GM21390 (cell line): ENCODE measurements at regions not wholly inside any gene's neighbourhood (a gene's known extent, or its start where the extent isn't known, plus 50 kb on each side); places are given as distances from the start of the nearest gene placed in this dataset.
A peak's percentile ranks its signal among the peaks of the same experiment; 100 is the strongest.
"Not testable (repeated sequence)": the region's sequence is repeated elsewhere in the genome, so short reads cannot be mapped to it uniquely, and the experiment has no call there.

Source experiments
- ATAC-seq: cut with Tn5 transposase; IDR thresholded peaks from one replicate; pipeline ENCODE4 v1.9.1; 2021; ENCODE audit not compliant: unreplicated experiment

DNA sequence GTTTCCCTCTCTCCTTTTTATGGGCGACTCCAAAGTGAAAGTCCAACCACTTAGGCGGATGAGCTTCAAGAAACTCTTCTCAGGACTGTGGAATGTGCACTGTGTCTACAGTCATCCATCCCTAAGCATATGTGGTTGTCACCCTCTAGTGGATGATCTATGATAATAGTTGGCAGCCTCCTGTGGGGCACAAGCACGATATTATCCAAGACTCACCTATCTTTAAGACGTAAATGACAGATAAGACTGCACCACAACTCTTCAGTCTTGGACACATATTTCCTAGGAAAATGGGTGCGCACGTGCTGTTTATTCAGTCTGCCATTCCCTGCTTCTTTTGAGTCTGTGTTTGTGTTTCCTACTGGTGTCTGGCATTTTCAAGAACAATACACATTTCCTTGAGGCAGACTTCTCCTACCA is 145.5 kb upstream of the CTAGE1 start:
- ATAC-seq, result peak; percentile 64

DNA sequence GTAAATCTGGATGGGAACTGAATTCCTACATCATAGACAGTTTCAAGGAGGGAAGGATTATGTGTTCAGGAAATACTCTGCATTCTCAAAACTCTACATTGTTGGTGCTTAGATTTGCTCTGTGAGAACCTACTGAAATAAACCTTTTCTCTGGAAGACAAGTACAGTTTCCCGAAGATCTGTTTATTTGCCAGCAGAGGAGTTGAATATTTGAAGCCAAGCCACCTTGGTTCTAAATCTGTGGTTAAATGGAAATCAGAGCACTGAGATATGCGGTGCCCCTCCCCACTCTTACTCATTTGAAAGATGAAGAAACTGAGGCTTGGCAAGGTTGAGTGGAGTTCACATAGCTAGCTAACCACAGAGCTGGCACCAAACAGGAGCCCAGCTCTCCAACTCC is 146.3 kb upstream of the CTAGE1 start:
- ATAC-seq, result no peak

DNA sequence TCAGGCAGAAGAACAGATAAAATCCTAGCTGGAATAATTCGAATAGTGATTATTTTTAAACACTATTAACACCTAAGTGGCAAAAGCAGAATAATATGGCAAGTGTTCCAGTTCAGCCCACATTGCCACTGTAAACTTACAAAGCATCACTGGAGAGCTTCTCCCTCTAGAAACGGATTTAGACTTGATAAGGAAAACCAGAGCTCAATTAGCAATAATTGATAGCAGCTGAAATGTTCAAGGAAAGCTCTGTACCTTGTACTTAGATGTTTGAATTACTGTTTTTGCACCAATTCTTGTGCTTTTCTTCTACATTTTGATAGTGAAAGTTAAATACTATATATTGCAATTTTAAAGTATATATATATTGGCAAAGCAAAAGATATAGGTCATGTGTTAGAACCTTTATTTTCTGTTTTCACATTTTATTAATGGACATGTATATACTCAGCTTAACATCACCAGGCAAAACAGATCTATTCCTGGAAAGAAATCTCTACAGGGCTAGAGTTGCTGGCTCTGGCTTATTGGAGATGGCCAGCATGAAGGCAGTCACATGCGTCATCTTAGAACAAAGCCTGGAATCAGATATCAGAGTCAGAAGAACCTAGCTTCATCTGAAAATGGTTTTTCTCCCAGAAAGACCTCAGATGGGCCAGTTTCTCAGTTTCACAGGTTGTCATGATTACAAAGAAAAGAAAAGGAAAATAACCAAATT is 149.1 kb upstream of the CTAGE1 start:
- ATAC-seq, result no peak

DNA sequence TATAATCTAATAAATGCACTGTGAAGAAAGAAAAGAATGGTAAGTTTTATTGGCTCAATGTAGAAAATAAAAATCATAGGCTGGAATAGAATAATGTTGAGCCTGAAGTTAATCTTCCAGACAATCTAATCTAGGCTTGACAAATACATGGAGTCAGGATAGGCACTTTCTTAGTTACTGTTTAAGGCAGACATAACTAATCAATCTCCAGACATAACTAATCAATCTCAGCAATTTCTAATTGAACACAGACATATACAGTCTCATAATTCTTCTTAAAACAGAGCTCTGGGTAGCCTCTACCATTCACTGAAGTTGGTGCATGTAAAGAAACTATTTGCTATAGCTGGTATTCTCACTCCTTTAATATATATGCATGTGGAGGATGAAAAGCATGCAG is 150.1 kb upstream of the CTAGE1 start:
- no peak for ATAC-seq

DNA sequence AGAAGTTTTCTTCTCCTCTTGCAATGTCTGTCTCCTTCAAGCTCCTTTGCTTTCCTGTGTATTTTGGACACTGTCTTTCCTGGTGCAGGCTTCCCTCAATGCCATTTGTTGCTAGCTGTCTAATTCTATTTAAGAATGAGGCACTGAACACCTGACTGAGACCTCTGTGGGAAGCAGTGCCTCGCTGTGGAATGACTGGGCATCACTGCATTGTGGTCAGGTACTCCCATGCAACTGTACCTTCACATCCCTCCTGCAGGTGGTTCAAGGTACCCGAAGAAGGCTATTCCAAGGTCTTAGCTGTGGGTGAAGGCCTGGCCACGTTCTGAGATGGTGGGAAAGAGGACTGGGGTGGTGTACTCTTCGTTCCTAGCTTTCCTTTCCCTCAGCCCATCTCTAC is 152.8 kb upstream of the CTAGE1 start:
- ATAC-seq, result no peak

DNA sequence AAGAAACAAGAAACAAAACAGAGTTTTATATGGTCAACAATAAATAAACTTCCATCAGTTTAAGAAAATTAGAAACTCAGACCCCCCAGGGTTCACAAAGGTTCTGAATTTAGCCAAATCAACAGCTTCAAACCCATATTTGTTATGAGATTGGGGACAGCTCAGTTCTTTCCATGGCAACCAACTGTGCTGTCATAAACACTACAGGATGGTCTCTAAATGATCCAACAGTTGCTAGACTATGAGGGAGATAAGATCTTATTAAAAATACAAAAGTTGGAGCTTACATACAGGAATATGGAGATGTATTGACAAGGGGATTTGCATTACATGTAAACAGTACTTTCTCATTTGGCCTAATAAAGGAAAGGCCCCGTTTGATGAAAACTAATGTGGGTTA is 154.6 kb upstream of the CTAGE1 start:
- ATAC-seq, result no peak

DNA sequence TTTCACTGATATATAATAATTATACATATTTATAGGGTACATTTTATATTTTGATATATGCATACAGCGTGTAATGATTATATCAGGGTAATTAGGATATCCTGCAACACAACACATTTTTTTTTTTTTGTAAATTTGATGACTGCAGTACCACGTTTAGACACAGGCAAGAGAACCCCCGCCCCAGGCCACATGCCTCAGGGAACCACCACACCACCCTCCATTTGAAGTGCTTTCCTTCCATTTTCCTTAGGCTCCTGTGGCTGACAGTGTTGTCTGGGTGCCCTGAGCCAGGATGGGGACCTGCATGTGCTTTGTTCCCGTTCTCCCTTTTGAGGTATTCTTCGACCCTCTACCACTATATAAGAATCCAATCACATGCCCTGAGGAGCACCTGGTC is 161.6 kb upstream of the CTAGE1 start:
- ATAC-seq, result no peak

DNA sequence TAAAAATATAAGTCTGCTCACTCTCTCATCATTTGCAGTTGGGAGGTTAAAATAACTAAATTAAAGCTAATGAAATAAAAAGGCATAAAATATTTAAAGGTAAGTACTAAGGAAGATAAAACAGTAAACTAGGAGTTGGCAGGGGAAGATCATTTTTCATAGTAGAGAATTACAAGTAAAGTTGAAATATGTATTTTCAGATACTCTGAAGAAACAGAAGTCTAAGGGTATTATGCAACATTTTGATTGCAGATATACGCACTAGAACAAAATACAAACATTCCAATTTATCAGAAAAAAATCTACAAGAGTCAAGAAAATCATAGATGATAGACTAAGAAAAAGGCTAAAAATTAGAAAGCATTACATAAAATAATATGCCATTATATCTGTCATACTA is 167.6 kb upstream of the CTAGE1 start:
- no peak for ATAC-seq

DNA sequence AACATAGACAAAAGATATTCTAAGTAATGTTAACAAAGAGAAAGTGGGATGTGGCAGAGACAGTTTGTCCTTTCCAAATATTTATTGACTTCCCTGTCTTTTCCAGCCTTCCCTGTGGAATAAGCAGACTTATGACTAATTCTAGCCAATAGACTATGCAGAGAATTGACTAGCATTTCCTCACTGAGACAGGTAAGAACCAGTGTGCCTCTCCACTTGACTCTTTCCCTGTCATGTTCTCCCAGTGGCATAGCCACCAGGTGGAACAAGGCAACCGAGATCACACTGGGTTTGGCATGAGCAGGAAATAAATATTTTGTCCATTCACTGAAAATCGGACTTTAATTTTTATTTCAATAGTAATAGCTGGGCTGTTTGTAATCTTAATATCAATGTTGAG is 168.1 kb upstream of the CTAGE1 start:
- no peak for ATAC-seq

DNA sequence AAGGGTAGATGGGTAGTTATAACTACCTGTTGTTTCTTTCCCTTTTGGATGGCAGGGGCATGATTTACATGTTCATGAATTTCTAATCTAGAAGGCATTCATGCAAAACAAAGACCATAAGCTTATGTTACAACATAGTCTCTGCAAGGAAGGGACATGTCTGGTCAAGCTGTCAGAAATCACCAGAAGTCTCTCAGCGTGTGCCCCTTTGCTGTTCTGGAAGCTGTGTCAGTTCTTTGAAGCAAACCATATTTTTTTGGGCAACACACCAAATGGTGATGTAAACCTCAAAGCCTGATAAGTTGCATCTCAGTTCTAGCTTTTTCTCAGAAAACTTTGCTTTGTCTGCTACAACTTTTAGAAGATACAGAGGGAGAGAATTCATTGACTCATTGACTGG is 173.5 kb upstream of the CTAGE1 start:
- ATAC-seq, result no peak

DNA sequence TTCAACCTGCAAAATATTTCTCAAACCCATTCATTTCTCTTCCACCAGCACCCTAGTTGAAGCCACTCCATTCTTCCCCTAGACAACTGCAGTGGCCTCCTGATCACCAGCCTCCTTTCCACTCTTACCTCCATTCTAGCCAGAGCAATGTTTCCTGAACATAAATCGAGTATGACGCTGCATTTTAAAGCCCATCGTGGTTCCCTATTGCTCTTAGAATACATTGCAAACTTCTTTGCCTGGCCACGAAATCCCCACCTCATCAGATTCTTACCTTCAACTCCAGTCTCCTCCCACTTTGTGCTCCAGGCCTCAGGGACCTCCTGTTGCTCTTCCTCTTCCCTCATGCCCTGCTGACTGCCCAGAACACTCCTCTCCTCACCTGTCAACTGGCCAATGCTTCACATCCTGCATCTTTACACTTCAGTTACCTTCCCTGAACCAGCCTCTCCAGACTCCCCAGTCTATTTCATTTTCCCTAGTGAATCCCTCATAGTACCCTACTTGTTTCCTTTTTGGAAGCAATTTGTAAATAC is 176.5 kb upstream of the CTAGE1 start:
- ATAC-seq, result no peak

DNA sequence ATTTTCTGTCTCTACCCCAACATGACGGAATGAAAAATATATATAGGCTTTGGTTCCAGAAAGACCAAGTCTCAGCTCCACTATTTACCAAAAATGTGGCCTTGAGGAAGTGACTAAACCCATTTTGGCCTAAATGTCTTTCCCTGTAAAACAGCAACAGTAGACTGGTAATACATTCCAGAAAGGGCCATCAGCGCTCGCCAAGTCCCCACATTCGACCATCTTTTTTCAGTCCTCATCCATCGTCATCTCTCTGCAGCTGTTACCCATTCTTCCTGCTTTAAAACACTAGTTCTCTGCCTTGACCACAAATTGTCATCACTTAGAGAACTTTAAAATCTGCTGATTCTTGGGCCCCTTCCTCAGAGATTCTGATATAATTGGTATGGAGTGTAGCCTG is 183.8 kb upstream of the CTAGE1 start:
- no peak for ATAC-seq

DNA sequence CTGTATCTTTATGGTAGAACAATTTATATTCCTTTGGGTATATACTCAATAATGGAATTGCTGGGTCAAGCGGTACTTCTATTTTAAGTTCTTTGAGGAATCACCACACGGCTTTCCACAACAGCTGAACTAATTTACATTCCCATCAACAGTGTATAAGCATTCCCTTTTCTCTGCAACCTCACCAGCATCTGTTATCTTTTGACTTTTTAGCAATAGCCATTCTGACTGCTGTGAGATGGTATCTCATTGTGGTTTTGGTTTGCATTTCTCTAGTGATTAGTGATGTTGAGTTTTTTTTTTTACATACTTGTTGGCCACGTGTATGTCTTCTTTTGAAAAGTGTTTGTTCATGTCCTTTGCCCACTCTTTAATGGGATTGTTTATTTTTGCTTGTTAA is 184.7 kb upstream of the CTAGE1 start:
- ATAC-seq, result not testable (repeated sequence)

DNA sequence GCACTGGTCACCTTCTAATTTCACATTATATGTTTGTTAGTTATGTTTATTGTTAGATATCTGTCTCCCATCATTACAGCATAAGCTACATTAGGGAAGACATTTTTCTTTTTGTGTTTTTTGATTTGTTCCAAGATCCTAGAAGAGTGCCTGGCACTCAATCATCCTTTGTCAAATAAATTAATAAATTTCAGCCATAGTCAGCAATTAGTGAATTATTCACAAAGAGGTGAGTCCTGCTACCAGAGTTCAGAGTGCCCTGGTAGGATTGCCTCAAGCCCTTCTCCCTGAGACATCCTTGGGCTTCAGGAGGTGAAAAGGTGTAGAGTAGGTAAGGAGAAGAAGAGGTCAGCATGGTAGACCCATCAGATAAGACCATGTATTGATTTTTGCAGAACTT is 186.2 kb upstream of the CTAGE1 start:
- ATAC-seq, result no peak

DNA sequence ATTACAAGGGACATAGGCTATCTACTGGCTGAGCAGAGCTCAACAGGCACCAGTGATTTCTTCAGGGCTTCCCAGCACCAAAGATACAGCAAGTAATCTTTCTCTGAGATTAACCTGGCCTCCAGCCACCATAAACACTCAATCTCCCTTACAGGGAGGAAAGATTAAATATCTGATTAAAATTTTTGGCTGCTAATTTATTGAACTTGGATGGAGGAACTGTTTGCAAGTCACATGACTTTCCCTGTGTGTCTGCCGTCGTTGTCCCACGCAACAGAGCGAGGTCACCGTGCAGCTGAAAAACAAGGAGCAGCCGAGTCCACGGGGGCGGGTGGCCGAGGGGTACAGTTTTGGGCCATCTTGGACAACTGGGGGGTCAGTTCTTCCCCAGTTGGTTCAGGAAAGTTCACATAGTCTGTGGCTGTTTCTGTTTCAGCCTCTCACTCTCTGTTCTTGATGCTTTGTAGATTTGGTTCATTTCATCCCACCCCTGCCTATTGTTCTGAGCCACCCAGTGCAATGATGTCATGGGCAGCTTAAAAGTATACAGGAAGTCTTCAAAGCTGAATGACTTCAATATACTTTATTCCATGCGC is 186.8 kb upstream of the CTAGE1 start:
- ATAC-seq, result no peak

DNA sequence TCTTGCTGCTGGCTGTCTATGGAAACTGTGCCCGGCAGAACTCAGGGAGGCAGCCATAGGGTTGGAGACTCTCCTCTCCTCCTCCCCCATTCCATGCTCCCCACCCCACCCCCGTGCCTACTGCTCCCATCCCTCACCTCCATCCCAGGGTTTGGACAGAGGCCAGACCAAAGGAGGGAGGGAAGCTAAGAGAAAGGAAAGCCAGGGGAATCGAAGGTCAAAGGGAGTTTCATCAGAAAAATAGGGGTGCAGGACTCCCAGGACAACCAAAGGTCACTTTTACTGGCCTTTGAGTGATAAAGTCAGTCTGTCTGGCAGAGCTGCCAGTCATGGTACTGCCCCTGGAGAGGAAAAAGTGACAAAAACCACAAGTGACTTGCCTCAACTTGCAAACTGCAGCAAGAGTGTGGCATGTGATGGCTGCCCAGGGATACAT is 187.3 kb upstream of the CTAGE1 start:
- ATAC-seq, result no peak

DNA sequence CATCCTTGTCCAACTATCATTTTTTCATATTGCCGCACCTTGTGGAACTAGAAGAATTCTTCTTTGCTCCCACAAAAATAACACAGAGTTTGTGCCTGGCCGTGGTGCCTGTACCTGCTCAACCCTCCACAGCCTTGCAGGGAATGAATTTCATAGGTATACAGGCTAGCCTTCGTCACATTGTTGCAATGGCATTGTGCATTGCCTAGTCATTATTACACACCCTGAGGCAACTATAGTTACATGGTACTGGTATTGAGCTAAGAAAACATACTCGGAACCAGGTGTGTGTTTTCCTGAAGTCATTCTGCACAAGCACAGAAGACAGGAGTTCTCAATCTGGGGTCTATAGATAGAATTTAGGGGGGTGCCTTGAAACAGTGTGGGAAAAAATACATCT is 188.0 kb upstream of the CTAGE1 start:
- no peak for ATAC-seq

DNA sequence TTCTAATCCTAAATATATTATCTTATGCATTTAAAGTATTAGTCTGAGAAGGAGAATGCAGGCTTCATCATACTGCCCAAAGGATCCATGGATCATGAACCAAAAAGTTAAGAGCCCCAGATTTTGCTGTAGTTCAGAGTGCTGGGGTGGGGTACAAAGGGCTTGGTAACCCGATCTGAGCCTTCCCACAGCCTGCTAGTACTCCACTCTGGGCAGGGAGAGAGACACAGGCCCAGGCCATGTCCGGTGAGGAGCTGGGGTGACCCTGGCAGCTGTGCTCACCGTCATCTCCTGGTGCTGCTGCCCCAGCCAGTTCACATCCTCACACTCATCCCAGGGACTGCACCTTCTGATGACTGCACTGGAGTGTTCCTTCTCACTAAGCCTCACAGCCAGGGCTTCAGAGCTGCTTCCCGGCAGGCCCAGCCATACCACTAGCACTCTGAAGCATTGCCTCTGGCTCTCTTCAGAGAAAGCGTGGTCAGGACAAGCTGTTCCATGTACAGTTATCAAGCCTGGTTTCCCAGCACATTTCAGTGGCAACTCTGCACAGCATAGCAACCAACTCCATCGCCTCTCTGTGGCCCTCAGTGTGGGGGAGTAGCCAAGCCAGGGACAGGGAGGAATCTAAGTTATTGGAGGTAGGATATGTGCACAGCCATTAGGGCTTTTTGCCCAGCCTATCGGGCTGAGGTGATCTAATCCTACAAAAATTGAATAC is 189.0 kb upstream of the CTAGE1 start:
- ATAC-seq, result no peak

DNA sequence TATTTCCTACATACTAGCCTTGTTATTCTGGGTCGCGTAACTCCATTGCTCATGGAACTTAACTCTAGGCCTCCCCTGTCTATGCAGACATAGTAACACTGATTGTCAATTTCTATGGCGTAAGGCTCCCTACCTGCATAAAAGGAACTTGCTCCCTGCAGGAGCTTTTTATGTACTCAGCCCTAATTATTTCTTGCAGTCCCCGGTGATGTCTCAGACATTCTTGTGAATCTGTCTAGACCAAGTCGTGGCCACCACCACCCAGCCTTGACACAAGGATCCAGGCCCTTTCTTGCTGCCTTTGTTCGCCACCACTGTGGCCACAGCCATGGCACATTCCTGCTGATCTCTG is 189.5 kb upstream of the CTAGE1 start:
- no peak for ATAC-seq

DNA sequence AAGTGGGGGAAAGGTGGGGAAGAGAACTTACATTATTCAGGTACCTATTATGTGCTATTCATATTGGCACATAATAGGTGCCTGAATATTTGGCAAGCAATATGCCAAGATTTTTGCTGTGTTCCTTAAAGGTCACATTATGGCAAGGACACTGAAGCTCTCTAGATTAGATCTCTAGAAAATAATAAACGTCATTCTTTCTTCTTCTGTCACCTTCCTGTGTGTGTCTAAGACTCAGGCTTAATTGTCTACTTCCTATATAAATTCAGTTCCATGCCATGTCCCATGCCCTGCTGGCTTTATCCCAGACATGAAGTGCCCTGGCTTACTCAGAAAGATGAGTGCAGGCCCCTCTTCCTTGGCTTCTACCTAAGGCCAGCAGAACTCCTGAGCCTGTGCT is 191.1 kb upstream of the CTAGE1 start:
- no peak for ATAC-seq

DNA sequence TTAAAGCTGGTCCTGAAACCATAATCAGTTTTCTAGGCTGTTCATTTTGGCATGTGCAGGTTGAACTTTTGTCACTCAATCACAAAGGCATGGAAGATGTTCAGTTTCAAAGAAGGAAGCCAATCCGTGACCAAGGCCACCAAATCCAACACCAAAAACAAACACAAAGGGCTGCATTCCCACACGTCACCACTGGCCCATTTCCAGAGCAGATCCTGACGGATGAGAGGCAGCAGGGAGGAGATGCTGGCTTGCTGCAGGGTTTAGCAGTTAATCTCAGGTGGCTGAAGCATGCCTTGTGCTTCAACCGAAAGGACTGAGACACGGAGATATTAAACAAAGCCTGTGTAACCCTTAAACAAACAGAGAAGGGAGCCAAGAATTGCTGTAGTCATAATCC is 191.9 kb upstream of the CTAGE1 start:
- ATAC-seq, result no peak

DNA sequence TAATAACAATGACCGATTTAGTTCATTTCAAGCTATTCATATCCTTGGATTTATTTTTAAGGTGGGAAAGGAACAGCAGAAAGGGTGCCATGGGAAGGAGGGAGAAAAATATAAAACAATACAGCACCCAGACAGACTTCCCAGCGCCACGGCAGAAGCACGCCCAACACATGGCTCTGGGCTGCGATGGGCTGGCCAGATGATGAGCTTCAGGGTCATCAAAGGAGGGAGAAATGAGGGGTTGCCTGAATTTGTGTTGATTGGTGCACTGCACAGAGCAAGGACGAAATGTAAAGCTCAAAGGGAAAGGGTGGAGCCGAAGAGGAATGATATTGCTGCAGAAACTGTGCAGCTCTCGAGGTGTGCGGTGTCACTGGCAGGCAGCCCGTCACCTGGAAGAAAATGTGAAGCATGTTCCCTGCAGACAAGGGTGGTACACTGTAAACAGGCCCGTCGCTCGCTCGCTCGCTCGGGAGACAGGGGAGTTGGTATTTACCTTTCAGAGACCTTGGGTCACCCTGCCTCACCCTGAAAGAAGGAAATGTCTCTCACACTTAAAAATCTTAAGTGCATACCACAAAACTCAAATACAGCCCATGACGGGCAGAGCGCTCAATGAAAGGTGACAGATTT is 195.5 kb upstream of the CTAGE1 start:
- no peak for ATAC-seq
